ENCODE measurements at regions not wholly inside any gene's neighbourhood (a gene's known extent, or its start where the extent isn't known, plus 50 kb on each side); places are given as distances from the start of the nearest gene placed in this dataset.

GRCh38 chr13:104843401-104843800 is 1692.1 kb downstream of the EFNB2 start:
- H3K4me1 ChIP-seq (ENCODE audit: control insufficient read depth, insufficient read depth, low read length): no peaks in the 10 kb centered on the region
- dilution Hi-C loops (cut with HindIII; ENCODE audit: low sequenced_read_pairs, unreplicated experiment): no loop called here
- POLR2A ChIA-PET (ENCODE audit: unreplicated experiment): no interaction called here

More at GRCh38 chr13:104843401-104843800, 1692.1 kb downstream of the EFNB2 start:
- H3K56ac ChIP-seq (ENCODE audit: extremely low read depth, insufficient read depth, low read length): no peak overlapping the region
- H3K14ac ChIP-seq (replicated peaks; ENCODE audit: low read depth, low read length): no peak overlapping the region
- H2BK15ac ChIP-seq (ENCODE audit: low read depth, low read length): no peak overlapping the region
- CTCF ChIA-PET: no interaction called here
- H2AFZ ChIP-seq (replicated peaks; ENCODE audit: low read length, poor library complexity): no peak overlapping the region
- intact Hi-C loops (cut with micrococcal nuclease): no loop called here
- H3K79me1 ChIP-seq (ENCODE audit: low read depth in 1 of 2, low read length in 2 of 2): no peaks in the 10 kb centered on the region
- no peak overlapping the region for H2BK120ac ChIP-seq (ENCODE audit: low read depth, low read length)
- no peak for TF ChIP-seq CEBPB (IDR thresholded peaks at IDR 0.05; ENCODE audit: low read depth, low read length)
- H4K8ac ChIP-seq (ENCODE audit: low read depth in 2 of 2, low read length in 2 of 2): no peak overlapping the region
- H2AK9ac ChIP-seq (replicated peaks; ENCODE audit: low read depth, low read length, poor library complexity): no peak overlapping the region
- no peak overlapping the region for H4K91ac ChIP-seq (ENCODE audit: insufficient read depth, low read depth, low read length)
- no peak overlapping the region for H3K18ac ChIP-seq (ENCODE audit: low read depth, low read length)
- no peaks in the 10 kb centered on the region for H3K9me1 ChIP-seq (ENCODE audit: insufficient read depth, low read length)
- DNase-seq (no peak), ATAC-seq (ENCODE audit: low read depth) (no peak)
- no TSS peak for BruUV-seq (replicated peaks)
- no peak overlapping the region for H3K27ac ChIP-seq (ENCODE audit: insufficient read depth, low read length)
- no peak overlapping the region for H4K5ac ChIP-seq (ENCODE audit: low read depth, low read length)
- H2BK5ac ChIP-seq (ENCODE audit: low read depth, low read length, poor library complexity, severe bottlenecking): no peak overlapping the region
- H3K4me3 ChIP-seq (ENCODE audit: insufficient read depth, low read depth, low read length): no peak overlapping the region
- H3K36me3 ChIP-seq (ENCODE audit: control insufficient read depth, insufficient read depth, low read length): no peaks in the 10 kb centered on the region
- no peak overlapping the region for H2BK20ac ChIP-seq (ENCODE audit: low read depth, low read length)
- no peak overlapping the region for H2AK5ac ChIP-seq (ENCODE audit: low read depth, low read length)
- H3K27me3 ChIP-seq (ENCODE audit: control insufficient read depth, insufficient read depth, low read length): no peaks in the 10 kb centered on the region
- in situ Hi-C loops (cut with MboI; ENCODE audit: low sequenced_read_pairs): no loop called here
- H3K4me2 ChIP-seq (ENCODE audit: low read depth, low read length): no peak overlapping the region
- no peak overlapping the region for H3K4ac ChIP-seq (ENCODE audit: low read depth, low read length)
- no peaks in the 10 kb centered on the region for H4K20me1 ChIP-seq (ENCODE audit: insufficient read depth, low read length)
- no peak overlapping the region for H3K23ac ChIP-seq (ENCODE audit: low read depth, low read length)
- no peak overlapping the region for H3K9ac ChIP-seq (ENCODE audit: low read depth, low read length)
- no peaks in the 10 kb centered on the region; the same call in 1 of the 2 replicates for H3K9me3 ChIP-seq (ENCODE audit: control insufficient read depth, insufficient read depth, low read length)

Measured in IMR-90 (cell line).